Dermis blood vessel endothelial cell (primary cell): ENCODE measurements at regions not wholly inside any gene's neighbourhood (a gene's known extent, or its start where the extent isn't known, plus 50 kb on each side); places are given as distances from the start of the nearest gene placed in this dataset.
A peak's percentile ranks its signal among the peaks of the same experiment; 100 is the strongest.

Source experiments
- DNase-seq: peaks from one replicate; pipeline ENCODE4 v3.0.0; 2010

- DNase-seq: peak; percentile 78
Measured at GRCh38 chr2:145593991-145594614, 1074.2 kb upstream of the ZEB2 start.

GRCh38 chr2:145593280-145593679 is 1073.4 kb upstream of the ZEB2 start:
- DNase-seq: no peak

- peak; percentile 12 for DNase-seq
Measured at GRCh38 chr2:145592361-145592760, 1072.4 kb upstream of the ZEB2 start.

- peak; percentile 44 for DNase-seq
Measured at GRCh38 chr2:145591109-145591809, 1071.3 kb upstream of the ZEB2 start.

- no peak for DNase-seq
Measured at GRCh38 chr2:145587922-145588321, 1068.0 kb upstream of the ZEB2 start.

- no peak for DNase-seq
Measured at GRCh38 chr2:145584353-145584752, 1064.4 kb upstream of the ZEB2 start.

GRCh38 chr2:145573608-145574007 is 1053.7 kb upstream of the ZEB2 start:
- DNase-seq: no peak

- no peak for DNase-seq
Measured at GRCh38 chr2:145572238-145572637, 1052.3 kb upstream of the ZEB2 start.

GRCh38 chr2:145569108-145569507 is 1049.2 kb upstream of the ZEB2 start:
- no peak for DNase-seq

GRCh38 chr2:145563741-145564615 is 1044.1 kb upstream of the ZEB2 start:
- no peak for DNase-seq

- no peak for DNase-seq
Measured at GRCh38 chr2:145561152-145561551, 1041.2 kb upstream of the ZEB2 start.

GRCh38 chr2:145558617-145559350 is 1038.9 kb upstream of the ZEB2 start:
- DNase-seq: no peak

- DNase-seq: no peak
Measured at GRCh38 chr2:145555360-145555759, 1035.4 kb upstream of the ZEB2 start.

- no peak for DNase-seq
Measured at GRCh38 chr2:145551686-145552085, 1031.8 kb upstream of the ZEB2 start.

- no peak for DNase-seq
Measured at GRCh38 chr2:145548479-145548878, 1028.6 kb upstream of the ZEB2 start.

- no peak for DNase-seq
Measured at GRCh38 chr2:145547620-145548019, 1027.7 kb upstream of the ZEB2 start.

- DNase-seq: no peak
Measured at GRCh38 chr2:145546091-145546490, 1026.2 kb upstream of the ZEB2 start.

GRCh38 chr2:145543856-145544255 is 1023.9 kb upstream of the ZEB2 start:
- DNase-seq: no peak

- no peak for DNase-seq
Measured at GRCh38 chr2:145543155-145543554, 1023.2 kb upstream of the ZEB2 start.

GRCh38 chr2:145541028-145541427 is 1021.1 kb upstream of the ZEB2 start:
- DNase-seq: no peak

- DNase-seq: no peak
Measured at GRCh38 chr2:145538661-145539350, 1018.9 kb upstream of the ZEB2 start.

GRCh38 chr2:145530653-145531052 is 1010.7 kb upstream of the ZEB2 start:
- DNase-seq: no peak
